ENCODE measurements at regions not wholly inside any gene's neighbourhood (a gene's known extent, or its start where the extent isn't known, plus 50 kb on each side); places are given as distances from the start of the nearest gene placed in this dataset.

GRCh38 chr9:106333481-106333880, 529.5 kb upstream of the ZNF462 start:
- TF ChIP-seq CTCF (IDR thresholded peaks at IDR 0.05): no peak
- no peak for TF ChIP-seq POLR2A (IDR thresholded peaks at IDR 0.05)
